Stimulated activated CD8-positive, alpha-beta memory T cell treated with anti-CD3 and anti-CD28 coated beads, Interleukin-7, amount 100 ng/mL, for 4 hours (primary cell): ENCODE measurements at regions not wholly inside any gene's neighbourhood (a gene's known extent, or its start where the extent isn't known, plus 50 kb on each side); places are given as distances from the start of the nearest gene placed in this dataset.

Source experiments
- DNase-seq, 2 donors: peaks; one replicate each; pipeline ENCODE4 v3.0.0-alpha.2; 2020; ENCODE audit warnings: low read depth in 2 of 2

- no peak for DNase-seq
Observed at GRCh38 chr2:58571181-58571852, 330.2 kb upstream of the FANCL start.

DNA sequence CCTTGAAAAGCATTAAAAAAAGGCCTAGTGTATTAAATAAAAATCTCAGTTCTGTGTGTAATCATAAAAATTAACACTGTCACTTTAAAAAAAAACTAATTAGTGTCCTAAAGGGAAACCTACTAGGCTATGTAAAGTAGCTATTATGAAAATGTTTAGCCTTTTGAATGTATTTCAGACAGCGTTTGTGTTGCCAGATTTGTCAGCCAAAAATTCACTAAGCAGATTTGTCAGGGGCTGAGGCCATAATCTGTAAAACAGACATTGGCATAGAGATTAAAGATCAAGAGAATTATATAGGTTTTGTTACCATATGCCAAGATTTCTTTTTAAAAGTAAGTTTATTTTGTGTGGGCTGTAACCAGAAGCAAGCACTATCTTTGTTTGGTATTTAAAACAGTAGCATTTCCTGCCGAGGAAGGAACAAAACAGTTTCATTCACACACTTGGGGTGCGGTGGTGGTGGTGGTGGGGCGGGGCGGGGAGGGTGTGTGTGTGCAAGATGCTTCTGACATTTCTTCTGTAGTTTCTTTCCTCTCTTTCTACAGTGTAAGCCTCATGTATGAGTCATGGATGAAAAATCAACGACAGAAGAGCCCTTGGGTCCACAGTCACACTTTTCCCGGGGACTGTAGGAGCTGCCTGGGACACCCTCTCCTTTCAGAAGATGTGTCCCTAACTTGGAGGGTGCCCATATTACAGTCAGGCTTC lies 328.5 kb upstream of the FANCL start:
- no peak for DNase-seq

- DNase-seq: no peak
Observed at GRCh38 chr2:58568901-58569300, 327.8 kb upstream of the FANCL start.

- DNase-seq: no peak
Observed at GRCh38 chr2:58562276-58562675, 321.2 kb upstream of the FANCL start.

- no peak for DNase-seq
Observed at GRCh38 chr2:58560531-58560930, 319.4 kb upstream of the FANCL start.

GRCh38 chr2:58558881-58559280 lies 317.8 kb upstream of the FANCL start:
- no peak for DNase-seq

DNA sequence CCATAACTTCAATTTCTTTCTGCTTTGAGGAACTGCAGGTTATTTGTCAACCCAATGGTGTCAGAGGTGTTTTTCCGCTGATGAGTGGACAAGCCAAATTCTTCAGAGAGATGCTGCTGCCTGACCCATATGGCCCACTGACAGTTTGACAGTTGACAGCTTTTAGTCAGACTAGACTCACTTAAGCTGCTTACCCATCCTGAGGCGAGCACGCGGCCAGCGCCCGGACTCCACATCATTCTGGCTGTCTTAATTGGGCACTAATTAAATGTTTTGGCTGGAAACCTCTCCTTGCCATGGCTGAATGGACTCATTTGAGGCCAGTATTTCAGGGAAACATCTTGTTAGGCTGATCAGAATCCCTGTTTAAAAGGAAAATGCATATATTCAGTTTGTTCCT lies 316.1 kb upstream of the FANCL start:
- no peak for DNase-seq

DNA sequence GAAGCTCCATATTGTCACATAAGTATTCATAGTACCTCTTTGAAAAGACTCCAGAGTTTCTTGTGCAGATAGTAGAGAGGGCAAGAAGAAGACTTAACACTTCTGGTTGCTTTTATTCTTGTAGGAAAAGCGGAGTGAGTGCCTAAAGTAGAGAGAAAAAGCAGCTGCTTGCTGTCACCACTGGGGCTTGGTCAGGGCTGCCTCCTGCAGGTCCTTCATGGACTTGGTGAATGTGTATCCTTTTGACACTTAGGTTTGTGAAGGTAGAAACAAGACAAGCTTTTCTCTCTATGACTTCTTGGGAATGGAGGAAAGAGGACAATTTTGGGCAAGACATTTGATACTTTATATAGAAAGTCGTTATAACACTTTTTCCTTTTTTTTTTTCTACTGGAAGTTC lies 312.8 kb upstream of the FANCL start:
- no peak for DNase-seq

GRCh38 chr2:58553522-58553921 lies 312.4 kb upstream of the FANCL start:
- no peak for DNase-seq

GRCh38 chr2:58545300-58546280 lies 304.5 kb upstream of the FANCL start:
- no peak for DNase-seq

GRCh38 chr2:58543442-58543841 lies 302.3 kb upstream of the FANCL start:
- no peak for DNase-seq

DNA sequence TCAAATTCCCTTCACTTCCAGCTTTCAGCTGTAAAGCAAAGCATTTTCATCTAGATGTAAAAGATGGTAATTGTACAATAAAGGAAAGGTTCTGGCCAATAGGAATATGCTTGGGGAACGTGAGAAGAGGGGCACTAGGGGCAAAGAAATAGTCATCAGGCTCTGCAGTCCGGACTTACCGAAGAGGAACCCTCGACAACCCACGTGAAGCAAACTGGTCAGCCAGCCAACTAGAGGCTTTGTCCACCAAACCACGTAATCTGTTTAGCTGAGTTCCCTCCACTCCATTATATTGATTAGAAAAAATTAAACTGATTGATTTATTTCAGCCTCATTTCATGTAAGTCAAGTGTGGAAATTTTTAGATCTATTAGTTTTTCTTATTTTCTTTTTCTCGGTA lies 300.4 kb upstream of the FANCL start:
- no peak for DNase-seq

DNA sequence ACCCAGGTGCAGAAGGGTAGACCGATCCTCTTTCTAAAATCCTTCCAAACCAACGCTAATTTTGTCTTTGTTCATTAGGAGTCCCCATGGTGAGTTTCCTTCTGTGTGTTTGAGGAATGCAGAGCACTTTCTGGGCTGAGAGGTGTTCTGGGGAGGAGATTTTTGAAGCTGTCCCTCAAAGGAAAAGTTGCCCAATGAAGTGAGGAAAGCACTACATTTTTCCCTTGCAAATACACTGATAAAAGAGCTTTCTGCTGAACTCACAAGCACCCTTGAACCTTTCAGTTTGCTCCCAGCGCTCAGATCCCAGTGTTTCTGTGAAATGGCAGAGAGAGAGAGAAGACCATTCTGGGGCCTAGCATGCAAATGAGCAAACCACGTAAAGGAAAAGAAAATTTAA lies 299.6 kb upstream of the FANCL start:
- DNase-seq: no peak

DNA sequence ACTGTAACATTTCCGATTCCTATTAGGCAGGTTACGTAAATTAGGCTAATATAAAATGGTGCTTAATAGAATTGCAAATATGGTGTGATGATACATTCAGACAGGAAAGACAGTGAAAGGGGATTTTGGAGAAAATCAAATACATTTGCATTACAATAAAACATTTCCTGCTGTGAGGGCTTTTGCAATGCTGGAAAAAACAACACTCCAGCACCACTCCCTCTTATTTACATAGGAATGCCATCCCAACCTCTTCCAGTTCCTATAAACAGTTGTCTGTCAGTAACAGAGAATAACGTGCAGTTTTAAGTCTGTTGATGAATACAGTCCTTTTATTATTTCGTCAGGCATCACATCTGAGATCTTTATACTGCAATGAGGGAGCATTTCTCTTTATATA lies 298.8 kb upstream of the FANCL start:
- no peak for DNase-seq

- no peak for DNase-seq
Observed at GRCh38 chr2:58535990-58536389, 294.9 kb upstream of the FANCL start.

DNA sequence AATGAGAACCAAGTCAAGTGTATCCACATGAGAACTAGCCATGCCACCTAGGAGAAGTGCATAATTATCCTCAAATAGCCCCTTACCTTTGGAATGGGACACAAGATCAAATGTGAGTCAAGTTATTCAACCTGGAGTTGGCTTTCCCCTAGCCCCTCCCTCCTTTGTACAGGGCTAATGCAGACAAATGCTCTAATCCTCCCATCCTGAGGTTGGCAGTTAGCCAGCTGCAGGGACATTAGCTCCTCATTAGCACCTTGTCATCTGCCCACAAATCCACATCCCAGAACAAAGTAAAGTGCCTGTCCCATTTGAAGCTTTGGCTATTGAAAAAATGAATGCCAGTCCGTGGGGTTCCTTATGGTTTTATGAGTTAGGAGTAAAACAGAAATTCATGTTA lies 294.1 kb upstream of the FANCL start:
- no peak for DNase-seq

DNA sequence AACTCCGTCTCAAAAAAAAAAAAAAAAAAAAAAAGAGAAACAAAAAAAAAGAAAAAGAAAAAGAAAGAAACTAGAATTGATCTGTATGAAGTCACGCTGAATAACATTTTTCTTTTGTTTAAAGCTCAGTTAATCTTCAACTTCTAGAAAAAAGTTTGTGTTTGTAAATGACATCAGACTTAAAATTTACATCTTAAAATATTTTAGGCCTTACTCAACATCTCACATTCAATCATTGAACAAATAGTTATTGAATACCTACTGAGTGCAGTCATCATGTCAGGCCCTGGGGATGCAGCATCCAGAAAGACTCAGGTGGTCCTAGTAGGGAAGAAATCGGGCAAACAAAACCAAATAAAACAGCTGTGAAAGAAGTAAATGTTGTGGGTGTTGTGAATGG lies 292.3 kb upstream of the FANCL start:
- no peak for DNase-seq

- DNase-seq: no peak
Observed at GRCh38 chr2:58532641-58533040, 291.5 kb upstream of the FANCL start.

GRCh38 chr2:58527647-58528046 lies 286.5 kb upstream of the FANCL start:
- DNase-seq: no peak

- no peak for DNase-seq
Observed at GRCh38 chr2:58521803-58522554, 280.9 kb upstream of the FANCL start.

GRCh38 chr2:58520903-58521302 lies 279.8 kb upstream of the FANCL start:
- DNase-seq: no peak

DNA sequence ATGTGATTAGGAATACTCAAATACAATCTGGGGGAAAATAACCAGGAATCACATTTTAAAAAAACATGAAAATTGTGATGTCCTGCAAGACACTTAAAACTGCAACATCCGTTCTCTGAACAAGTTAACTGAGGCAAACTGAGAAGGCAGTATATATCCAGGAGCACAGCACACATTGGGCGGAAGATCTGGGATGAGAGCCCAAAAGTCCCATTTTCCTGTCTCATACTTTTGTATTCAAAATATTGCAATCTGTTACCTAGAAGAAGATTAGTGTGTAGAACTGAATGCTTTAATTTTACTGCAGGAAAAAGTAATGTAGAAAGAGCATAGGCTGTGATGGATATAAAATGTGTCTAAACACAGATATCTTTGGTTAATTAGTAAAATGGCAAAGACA lies 276.8 kb upstream of the FANCL start:
- no peak for DNase-seq
